ENCODE measurements at regions not wholly inside any gene's neighbourhood (a gene's known extent, or its start where the extent isn't known, plus 50 kb on each side); places are given as distances from the start of the nearest gene placed in this dataset.

GRCh38 chr6:108795814-108796213, 52.4 kb upstream of the ARMC2 start:
- no peak for TF ChIP-seq EP300 (IDR thresholded peaks at IDR 0.05)
- TF ChIP-seq POLR2A (IDR thresholded peaks at IDR 0.05) = no peak
- no peak for TF ChIP-seq POLR2AphosphoS5 (IDR thresholded peaks at IDR 0.05)
